PC-9 (cell line): ENCODE measurements at regions not wholly inside any gene's neighbourhood (a gene's known extent, or its start where the extent isn't known, plus 50 kb on each side); places are given as distances from the start of the nearest gene placed in this dataset.
"Not testable (repeated sequence)": the region's sequence is repeated elsewhere in the genome, so short reads cannot be mapped to it uniquely, and the experiment has no call there.

Experiments used
- CTCF ChIP-seq: fragments of 200-600 bp; sonication (generic); conservative IDR thresholded peaks from 2 replicates; pipeline ENCODE4 v1.6.1; 2017; ENCODE audit warnings: mixed run types, antibody characterized with exemption, mild to moderate bottlenecking, moderate library complexity
- EZH2 ChIP-seq: fragments of 200-600 bp; sonication (generic); IDR thresholded peaks from 2 replicates; pipeline ENCODE4 v1.8.0; 2017; ENCODE audit warnings: antibody characterized with exemption, low read depth

GRCh38 chr5:45890441-45891080 lies 194.4 kb upstream of the HCN1 start:
- TF ChIP-seq CTCF, EZH2: not testable (repeated sequence)
